GM23338 (cell line): ENCODE measurements at regions not wholly inside any gene's neighbourhood (a gene's known extent, or its start where the extent isn't known, plus 50 kb on each side); places are given as distances from the start of the nearest gene placed in this dataset.

ENCODE experiments used
- CREB1 ChIP-seq: fragments of 250-450 bp; sonication (Bioruptor Pico); IDR thresholded peaks from 2 replicates; pipeline ENCODE4 v1.5.0; 2020; ENCODE audit warnings: low read depth, mild to moderate bottlenecking, moderate library complexity
- EZH2 ChIP-seq: fragments of 200-600 bp; sonication (generic); IDR thresholded peaks from one replicate; pipeline ENCODE4 v1.8.0; 2017; ENCODE audit warnings: antibody characterized with exemption, mild to moderate bottlenecking, low read depth; ENCODE audit not compliant: unreplicated experiment
- EZH2phosphoT487 ChIP-seq: fragments of 200-600 bp; sonication (generic); IDR thresholded peaks from one replicate; pipeline ENCODE4 v1.8.1; 2018; ENCODE audit warnings: antibody characterized with exemption; ENCODE audit not compliant: unreplicated experiment
- JUNB ChIP-seq: IDR thresholded peaks from one replicate; pipeline ENCODE4 v1.6.1; 2016; ENCODE audit warnings: antibody characterized with exemption; ENCODE audit not compliant: unreplicated experiment
- NANOG ChIP-seq: IDR thresholded peaks from 2 replicates; pipeline ENCODE4 v1.6.1; 2016; ENCODE audit warnings: antibody characterized with exemption, borderline replicate concordance
- STAT1 ChIP-seq: IDR thresholded peaks from one replicate; pipeline ENCODE4 v1.6.1; 2016; ENCODE audit warnings: antibody characterized with exemption; ENCODE audit not compliant: unreplicated experiment
- ZNF114 ChIP-seq: fragments of 250-450 bp; sonication (Bioruptor Pico); IDR thresholded peaks from 2 replicates; pipeline ENCODE4 v1.5.0; 2020; ENCODE audit warnings: mild to moderate bottlenecking, moderate library complexity
- TF ChIP-seq, protein P1 (sequence below): fragments of 250-450 bp; sonication (Bioruptor Pico); IDR thresholded peaks from 2 replicates; pipeline ENCODE4 v1.5.0; 2020; ENCODE audit warnings: mild to moderate bottlenecking, moderate library complexity
- TF ChIP-seq, protein P2 (sequence below), 2 experiments: fragments of 200-600 bp in 1 of 2; sonication (generic) in 1 of 2; conservative IDR thresholded peaks; 2 replicates each; pipeline versions ENCODE4 v1.5.1 to v1.6.1; 2016 to 2017; ENCODE audit warnings: antibody characterized with exemption in 2 of 2, low read depth in 2 of 2, mild to moderate bottlenecking in 2 of 2, moderate library complexity in 1 of 2
- TF ChIP-seq, protein P3 (sequence below): IDR thresholded peaks from one replicate; pipeline ENCODE4 v1.6.1; 2018; ENCODE audit warnings: antibody characterized with exemption; ENCODE audit not compliant: unreplicated experiment

DNA sequence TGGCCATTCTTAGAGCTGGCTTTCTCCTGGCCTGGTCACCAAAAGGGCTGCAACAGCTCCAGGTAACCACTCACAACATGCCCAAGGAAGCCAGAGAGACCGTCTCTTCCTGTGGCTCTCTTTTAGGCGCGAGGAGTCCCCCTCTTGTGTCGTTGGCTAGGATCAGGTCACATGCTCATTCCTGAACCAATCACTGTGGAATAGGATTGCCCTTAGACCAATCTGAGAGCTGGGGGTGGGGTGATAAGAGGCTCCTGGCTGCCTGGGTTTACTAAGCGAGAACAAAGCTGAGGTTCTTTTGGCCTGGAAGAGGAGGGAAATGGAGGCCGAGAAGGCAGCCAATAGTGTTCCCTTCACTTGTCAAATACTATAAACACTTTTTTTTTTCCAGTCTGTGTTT is 452.1 kb upstream of the PROX1 start (continued):
- TF ChIP-seq, protein P1, sequence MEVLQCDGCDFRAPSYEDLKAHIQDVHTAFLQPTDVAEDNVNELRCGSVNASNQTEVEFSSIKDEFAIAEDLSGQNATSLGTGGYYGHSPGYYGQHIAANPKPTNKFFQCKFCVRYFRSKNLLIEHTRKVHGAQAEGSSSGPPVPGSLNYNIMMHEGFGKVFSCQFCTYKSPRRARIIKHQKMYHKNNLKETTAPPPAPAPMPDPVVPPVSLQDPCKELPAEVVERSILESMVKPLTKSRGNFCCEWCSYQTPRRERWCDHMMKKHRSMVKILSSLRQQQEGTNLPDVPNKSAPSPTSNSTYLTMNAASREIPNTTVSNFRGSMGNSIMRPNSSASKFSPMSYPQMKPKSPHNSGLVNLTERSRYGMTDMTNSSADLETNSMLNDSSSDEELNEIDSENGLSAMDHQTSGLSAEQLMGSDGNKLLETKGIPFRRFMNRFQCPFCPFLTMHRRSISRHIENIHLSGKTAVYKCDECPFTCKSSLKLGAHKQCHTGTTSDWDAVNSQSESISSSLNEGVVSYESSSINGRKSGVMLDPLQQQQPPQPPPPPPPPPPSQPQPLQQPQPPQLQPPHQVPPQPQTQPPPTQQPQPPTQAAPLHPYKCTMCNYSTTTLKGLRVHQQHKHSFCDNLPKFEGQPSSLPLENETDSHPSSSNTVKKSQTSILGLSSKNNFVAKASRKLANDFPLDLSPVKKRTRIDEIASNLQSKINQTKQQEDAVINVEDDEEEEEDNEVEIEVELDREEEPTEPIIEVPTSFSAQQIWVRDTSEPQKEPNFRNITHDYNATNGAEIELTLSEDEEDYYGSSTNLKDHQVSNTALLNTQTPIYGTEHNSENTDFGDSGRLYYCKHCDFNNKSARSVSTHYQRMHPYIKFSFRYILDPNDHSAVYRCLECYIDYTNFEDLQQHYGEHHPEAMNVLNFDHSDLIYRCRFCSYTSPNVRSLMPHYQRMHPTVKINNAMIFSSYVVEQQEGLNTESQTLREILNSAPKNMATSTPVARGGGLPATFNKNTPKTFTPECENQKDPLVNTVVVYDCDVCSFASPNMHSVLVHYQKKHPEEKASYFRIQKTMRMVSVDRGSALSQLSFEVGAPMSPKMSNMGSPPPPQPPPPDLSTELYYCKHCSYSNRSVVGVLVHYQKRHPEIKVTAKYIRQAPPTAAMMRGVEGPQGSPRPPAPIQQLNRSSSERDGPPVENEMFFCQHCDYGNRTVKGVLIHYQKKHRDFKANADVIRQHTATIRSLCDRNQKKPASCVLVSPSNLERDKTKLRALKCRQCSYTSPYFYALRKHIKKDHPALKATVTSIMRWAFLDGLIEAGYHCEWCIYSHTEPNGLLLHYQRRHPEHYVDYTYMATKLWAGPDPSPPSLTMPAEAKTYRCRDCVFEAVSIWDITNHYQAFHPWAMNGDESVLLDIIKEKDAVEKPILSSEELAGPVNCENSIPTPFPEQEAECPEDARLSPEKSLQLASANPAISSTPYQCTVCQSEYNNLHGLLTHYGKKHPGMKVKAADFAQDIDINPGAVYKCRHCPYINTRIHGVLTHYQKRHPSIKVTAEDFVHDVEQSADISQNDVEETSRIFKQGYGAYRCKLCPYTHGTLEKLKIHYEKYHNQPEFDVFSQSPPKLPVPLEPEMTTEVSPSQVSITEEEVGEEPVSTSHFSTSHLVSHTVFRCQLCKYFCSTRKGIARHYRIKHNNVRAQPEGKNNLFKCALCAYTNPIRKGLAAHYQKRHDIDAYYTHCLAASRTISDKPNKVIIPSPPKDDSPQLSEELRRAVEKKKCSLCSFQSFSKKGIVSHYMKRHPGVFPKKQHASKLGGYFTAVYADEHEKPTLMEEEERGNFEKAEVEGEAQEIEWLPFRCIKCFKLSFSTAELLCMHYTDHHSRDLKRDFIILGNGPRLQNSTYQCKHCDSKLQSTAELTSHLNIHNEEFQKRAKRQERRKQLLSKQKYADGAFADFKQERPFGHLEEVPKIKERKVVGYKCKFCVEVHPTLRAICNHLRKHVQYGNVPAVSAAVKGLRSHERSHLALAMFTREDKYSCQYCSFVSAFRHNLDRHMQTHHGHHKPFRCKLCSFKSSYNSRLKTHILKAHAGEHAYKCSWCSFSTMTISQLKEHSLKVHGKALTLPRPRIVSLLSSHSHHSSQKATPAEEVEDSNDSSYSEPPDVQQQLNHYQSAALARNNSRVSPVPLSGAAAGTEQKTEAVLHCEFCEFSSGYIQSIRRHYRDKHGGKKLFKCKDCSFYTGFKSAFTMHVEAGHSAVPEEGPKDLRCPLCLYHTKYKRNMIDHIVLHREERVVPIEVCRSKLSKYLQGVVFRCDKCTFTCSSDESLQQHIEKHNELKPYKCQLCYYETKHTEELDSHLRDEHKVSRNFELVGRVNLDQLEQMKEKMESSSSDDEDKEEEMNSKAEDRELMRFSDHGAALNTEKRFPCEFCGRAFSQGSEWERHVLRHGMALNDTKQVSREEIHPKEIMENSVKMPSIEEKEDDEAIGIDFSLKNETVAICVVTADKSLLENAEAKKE (CRISPR knock-in tag) = no peak
- TF ChIP-seq, protein P2, sequence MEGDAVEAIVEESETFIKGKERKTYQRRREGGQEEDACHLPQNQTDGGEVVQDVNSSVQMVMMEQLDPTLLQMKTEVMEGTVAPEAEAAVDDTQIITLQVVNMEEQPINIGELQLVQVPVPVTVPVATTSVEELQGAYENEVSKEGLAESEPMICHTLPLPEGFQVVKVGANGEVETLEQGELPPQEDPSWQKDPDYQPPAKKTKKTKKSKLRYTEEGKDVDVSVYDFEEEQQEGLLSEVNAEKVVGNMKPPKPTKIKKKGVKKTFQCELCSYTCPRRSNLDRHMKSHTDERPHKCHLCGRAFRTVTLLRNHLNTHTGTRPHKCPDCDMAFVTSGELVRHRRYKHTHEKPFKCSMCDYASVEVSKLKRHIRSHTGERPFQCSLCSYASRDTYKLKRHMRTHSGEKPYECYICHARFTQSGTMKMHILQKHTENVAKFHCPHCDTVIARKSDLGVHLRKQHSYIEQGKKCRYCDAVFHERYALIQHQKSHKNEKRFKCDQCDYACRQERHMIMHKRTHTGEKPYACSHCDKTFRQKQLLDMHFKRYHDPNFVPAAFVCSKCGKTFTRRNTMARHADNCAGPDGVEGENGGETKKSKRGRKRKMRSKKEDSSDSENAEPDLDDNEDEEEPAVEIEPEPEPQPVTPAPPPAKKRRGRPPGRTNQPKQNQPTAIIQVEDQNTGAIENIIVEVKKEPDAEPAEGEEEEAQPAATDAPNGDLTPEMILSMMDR (conservative IDR thresholded peaks at IDR 0.05; ENCODE audit: low read depth in 2 of 2) = no peak
- TF ChIP-seq EZH2phosphoT487 = no peak
- TF ChIP-seq, protein P3, sequence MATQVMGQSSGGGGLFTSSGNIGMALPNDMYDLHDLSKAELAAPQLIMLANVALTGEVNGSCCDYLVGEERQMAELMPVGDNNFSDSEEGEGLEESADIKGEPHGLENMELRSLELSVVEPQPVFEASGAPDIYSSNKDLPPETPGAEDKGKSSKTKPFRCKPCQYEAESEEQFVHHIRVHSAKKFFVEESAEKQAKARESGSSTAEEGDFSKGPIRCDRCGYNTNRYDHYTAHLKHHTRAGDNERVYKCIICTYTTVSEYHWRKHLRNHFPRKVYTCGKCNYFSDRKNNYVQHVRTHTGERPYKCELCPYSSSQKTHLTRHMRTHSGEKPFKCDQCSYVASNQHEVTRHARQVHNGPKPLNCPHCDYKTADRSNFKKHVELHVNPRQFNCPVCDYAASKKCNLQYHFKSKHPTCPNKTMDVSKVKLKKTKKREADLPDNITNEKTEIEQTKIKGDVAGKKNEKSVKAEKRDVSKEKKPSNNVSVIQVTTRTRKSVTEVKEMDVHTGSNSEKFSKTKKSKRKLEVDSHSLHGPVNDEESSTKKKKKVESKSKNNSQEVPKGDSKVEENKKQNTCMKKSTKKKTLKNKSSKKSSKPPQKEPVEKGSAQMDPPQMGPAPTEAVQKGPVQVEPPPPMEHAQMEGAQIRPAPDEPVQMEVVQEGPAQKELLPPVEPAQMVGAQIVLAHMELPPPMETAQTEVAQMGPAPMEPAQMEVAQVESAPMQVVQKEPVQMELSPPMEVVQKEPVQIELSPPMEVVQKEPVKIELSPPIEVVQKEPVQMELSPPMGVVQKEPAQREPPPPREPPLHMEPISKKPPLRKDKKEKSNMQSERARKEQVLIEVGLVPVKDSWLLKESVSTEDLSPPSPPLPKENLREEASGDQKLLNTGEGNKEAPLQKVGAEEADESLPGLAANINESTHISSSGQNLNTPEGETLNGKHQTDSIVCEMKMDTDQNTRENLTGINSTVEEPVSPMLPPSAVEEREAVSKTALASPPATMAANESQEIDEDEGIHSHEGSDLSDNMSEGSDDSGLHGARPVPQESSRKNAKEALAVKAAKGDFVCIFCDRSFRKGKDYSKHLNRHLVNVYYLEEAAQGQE = no peak
- TF ChIP-seq EZH2 = no peak
- TF ChIP-seq NANOG = no peak
- TF ChIP-seq CREB1 (CRISPR knock-in tag) = no peak
- TF ChIP-seq ZNF114 (CRISPR knock-in tag) = no peak
- TF ChIP-seq STAT1 = no peak
- no peak for TF ChIP-seq JUNB
